OCI-M2 (cell line): ENCODE measurements at regions not wholly inside any gene's neighbourhood (a gene's known extent, or its start where the extent isn't known, plus 50 kb on each side); places are given as distances from the start of the nearest gene placed in this dataset.

Source experiments
- DNase-seq: peaks from one replicate; lab custom pipeline; 2025; ENCODE audit not compliant: unreplicated experiment; lab: John Stamatoyannopoulos, UW

DNA sequence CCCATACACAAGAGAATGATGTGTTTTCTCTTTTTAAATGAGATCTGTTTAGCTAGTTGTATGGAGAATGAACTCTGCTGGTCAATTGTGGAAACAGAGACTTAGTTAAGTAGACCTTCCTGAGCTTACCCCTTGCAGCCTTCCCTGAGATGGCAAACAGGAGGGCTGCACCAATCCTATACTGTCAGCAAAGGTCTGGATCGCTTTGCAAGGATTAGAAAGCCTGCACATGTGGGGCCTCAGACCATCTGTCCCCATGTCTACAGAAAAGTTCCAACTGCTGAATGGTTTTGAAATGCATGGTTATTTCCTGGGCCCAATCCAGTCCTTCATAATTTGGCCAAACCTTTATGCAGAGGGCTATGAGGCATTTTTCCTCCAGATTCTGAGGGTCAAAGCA, 183.9 kb upstream of the SLC10A2 start:
- no peak for DNase-seq

- DNase-seq: no peak
Measured at GRCh38 chr13:103246581-103247200, 180.5 kb upstream of the SLC10A2 start.

- DNase-seq: no peak
Measured at GRCh38 chr13:103243495-103243894, 177.3 kb upstream of the SLC10A2 start.

DNA sequence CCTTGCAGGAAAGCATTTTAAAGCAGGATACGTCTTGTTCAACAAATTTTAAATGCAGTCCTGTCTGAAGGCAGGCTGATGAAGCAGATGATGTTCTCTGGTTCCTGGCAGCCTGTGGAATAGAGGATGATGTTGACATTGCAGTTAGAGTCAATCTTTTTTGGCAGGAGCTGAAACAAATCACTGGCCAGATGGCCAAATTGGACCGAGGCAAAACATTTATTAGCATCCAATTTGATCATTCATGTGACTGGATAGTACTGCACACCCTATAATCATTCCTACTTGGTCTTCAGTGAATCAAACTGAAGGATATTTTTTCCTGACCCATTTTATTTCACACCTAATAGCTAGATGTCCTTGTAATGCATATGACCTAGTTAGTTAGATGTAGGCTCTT, 172.2 kb upstream of the SLC10A2 start:
- DNase-seq: no peak

DNA sequence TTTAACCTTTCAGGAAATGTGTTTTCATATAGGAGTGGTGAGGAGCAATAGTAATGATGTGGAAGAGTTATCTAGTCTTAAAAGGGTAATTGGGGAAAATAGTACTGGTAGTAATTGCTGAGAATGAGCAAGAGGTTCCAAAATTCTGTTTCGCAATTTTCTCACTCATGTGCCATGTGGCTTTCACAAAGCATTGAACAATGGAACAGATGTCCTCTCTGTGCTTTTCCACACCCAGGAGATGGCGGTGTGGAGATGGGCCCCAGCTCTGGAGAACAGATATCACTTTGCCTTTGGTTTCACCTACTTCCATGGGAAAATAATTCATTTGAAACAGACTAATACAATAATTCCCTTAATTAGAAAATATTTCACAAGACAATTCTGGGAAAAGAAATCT, 170.0 kb upstream of the SLC10A2 start:
- no peak for DNase-seq

- DNase-seq: no peak
Measured at GRCh38 chr13:103229674-103230073, 163.5 kb upstream of the SLC10A2 start.

GRCh38 chr13:103224804-103225203, 158.6 kb upstream of the SLC10A2 start:
- no peak for DNase-seq

DNA sequence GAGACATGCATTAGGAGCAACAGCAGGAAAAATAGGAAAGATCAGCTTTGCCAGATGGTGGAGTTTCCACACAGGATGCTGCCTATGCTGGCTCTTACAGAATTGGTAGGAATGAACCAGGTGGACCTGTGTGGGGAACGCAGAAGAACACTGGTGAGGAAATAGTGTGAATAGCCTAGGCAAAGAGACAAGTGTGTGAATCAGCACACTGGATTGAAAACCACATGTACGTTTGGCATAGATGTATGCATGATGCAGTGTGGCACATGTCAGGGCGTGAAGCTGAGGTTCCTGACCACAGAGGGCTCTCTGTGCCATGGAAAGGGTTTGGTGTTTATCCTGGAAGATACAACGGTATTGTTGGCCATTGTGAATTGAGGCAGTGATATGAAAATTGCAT, 156.5 kb upstream of the SLC10A2 start:
- DNase-seq: no peak

DNA sequence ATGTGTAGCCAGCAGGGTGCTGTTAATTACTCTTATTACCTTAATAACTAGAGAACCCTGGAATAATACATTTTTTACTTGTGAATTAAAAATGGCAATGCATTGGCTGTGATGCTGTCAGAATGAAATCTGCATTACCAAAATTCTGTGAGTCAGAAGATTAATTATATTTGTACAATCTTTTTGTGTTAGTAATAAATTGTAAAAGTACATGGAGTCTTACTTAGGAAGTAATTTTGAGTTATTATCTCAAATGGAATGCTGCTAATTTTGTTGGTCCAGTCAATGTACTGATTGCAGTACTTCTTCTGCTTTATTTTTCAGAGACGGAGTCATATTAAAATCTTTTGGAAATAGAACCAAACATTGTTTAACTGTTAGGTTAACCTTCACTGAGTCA, 152.0 kb upstream of the SLC10A2 start:
- no peak for DNase-seq

- no peak for DNase-seq
Measured at GRCh38 chr13:103213152-103213551, 146.9 kb upstream of the SLC10A2 start.

DNA sequence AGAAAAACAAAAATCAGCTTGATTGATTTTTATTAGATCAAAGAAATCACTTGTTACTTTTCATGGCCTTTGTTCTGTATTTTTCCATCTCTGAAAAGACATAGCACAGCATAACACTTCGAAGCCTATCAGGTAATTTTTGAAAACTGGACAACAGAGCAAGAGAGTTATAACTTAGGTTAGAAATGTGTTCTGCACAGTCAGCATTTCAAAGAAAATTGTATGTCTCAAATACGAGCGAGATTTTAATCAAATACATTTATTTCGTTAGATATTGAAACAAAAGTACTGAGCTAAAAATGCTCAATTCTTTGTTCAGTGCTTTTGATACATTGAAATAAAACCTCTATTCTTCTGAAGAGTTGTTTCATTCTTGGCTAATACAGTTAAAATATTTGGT, 144.1 kb upstream of the SLC10A2 start:
- no peak for DNase-seq

DNA sequence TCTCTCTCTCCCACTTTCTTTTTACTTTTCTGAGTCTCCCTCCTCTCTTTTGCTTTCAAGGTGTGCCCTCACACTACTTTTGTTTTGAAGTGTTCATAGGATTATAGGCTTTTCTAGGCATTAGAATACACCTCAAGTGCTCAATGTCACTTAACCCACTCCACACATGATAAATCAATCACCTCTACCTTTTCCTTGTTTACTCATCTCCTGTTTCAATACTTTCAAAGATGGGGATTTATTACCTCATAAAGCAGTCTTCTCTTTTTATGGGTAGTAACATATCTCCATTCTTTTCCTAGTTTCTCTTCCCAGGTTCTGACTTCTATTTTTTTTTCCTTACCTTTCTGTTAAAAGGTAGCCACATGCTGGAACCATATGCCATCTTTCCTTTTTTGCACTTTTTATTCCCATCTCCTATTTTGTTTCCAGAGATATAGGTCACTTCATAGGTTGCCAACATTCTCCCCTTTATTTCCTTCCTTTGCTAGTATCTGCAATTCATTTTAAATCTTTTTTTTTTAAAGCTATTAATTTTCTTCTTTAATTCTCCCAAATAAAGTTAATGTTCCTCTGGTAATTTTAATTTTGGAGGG, 137.6 kb upstream of the SLC10A2 start:
- no peak for DNase-seq

DNA sequence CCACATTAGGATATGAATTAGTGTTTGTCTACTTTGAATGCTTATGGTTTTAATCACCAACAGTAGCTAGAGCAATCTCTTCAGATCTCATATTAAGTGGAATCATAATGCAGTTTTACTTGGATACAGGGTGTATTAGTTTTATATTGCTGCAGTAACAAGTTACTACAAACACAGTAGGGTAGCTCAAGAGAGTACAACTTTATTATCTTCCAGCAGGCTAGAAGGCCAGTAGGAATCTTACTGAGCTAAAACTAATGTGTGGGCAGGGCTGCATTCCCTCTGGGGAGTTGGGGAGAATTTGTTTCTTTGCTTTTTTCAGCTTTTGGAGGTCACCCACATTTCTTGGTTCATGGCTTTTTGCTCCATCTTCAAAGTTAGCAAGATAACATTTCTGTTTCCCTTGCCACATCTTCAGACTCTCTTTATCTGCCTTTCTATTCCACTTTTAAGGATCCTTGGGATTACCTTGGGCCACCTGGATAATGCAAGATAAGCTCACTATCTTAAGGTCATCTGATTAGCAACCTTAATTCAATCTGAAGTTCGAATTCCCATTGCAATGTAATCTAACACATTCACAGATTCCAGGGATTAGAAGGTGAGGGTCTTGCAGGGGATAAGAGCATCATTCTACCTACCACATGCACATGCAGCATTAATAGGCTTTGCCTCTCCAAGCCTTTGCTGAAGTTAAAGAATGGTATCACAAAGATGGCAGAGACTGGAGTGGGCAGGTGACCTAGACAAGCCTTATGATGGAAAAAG, 134.1 kb upstream of the SLC10A2 start:
- DNase-seq: no peak

GRCh38 chr13:103199380-103200088, 133.3 kb upstream of the SLC10A2 start:
- DNase-seq: no peak

DNA sequence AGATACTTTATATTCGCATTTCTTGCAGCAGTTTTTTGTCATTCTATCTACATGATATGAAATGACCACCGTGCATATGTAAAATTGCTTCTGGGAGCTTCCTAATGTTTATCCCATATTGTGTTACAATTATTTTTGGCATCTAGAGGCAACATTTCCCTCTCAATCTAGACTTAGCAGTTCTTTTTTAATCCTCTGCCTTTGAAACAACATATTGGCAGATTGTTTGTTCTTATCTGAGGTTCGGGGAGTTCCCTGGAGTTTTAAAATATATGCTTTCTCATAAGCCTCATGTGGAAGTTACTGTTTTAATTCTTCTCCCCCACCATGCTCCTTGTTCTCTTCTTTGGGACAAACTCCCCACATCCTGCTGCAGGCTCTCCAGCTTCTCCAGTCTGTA, 130.1 kb upstream of the SLC10A2 start:
- DNase-seq: no peak

DNA sequence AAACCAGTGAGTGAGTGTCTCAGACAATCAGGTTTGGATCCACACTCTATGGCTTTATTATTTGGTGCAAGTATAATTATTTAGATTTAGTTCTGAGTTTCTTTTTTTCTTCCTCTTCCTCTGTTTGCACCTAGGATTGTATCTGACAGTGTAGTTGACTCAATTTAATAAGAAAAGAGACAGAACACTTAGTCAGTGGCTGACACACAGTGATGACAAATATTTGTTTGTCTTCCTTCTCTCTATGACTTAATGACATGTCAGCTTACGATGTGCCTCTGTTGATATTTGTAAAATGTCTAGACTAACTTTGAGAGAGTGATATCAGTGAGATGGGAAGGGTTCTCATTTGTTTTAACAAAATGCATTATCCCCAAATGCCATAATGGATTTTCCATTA, 129.5 kb upstream of the SLC10A2 start:
- no peak for DNase-seq

DNA sequence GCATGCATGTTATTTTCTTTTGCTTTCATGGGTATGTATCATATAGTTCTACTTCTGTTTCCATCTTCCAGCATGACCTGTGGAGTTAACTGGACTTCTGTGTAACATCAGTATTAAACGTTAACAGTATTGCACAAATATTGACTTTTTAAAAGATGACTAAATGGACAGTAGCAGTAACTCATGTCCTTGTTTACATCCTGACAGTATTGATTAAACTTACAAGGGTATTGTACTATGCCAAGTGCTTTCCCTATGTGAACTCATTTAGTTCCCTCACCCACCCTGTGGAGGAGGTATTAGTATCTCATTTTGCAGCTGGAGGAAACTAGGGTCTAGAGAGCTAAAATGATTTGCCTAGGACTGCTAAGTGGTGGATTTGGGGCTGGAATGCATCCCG, 128.7 kb upstream of the SLC10A2 start:
- no peak for DNase-seq

DNA sequence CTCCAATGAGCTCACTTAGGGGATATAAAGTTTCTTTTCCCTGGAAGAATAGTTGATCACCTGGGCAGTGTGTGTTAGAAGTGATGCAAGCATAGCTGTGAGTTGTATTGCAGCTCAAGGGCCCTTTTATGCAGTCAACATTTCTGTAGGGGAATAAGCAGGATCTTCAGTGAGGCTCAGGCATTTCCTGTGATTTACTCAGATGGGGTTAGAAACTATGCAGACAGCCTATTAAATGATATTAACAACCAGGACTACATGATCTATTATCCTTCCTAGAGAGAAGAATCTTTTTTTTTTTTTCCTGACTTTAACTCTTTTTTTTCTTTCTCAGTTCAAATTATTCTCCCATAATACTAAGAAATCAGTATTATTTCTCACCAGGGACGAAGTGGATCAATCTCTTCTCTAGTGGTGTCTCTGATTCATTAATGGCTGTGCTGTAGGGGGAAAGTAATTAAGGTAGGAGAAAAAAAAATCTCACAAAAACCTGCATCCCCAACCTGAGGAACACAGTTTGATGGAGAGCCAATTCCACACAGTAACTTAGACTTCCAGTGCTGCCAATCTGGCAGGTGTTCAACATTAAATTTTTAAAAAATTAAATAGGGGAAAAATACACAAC, 126.4 kb upstream of the SLC10A2 start:
- no peak for DNase-seq

GRCh38 chr13:103190841-103191240, 124.6 kb upstream of the SLC10A2 start:
- DNase-seq: no peak

DNA sequence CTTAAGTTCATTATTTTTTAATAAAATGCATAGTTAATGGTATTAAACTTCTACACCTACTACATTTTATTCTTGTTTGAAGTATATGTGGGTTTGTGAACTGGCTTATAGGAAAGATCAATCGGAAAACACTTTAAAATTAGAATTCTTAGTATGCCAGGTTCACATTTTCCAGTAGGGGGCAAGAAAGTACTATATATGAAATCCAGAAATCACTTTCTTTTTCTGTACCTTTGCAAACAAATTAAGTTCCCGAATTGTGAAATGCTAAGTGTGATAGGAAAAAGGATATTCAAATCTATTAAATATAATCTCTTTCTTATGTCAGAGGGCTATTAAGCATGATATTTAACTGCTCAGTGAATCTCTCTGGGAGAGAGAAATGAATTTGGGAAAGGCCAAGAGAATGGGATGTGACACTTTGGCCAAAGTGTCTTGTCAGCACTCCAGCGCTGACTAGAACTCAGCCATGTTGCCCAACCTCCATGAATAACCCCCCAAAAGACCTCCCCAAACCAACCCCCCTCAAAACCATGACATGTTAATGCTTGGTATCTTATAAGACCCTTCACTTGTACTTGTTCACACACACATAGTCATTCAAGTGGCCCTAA, 122.6 kb upstream of the SLC10A2 start:
- no peak for DNase-seq

GRCh38 chr13:103187721-103188156, 121.5 kb upstream of the SLC10A2 start:
- no peak for DNase-seq
